Spleen (tissue), 11 donors: ENCODE measurements at regions not wholly inside any gene's neighbourhood (a gene's known extent, or its start where the extent isn't known, plus 50 kb on each side); places are given as distances from the start of the nearest gene placed in this dataset.

Experiments
- DNase-seq: peaks from one replicate; pipeline ENCODE4 v3.0.0-alpha.2; 2020
- H3K27ac ChIP-seq, 8 donors: fragments of 200-600 bp; sonication (generic) in 7 of 8; 1 replicate in 4 of 8; 2 replicates in 4 of 8; pipeline versions ENCODE4 v1.5.0 to v1.8.0; 2016 to 2021; ENCODE audit warnings: inconsistent platforms in 4 of 8, mild to moderate bottlenecking in 4 of 8, moderate library complexity in 1 of 8
- H3K27me3 ChIP-seq, 7 donors: fragments of 200-600 bp; sonication (generic) in 6 of 7; replicated peaks in 1 of 7; 1 replicate in 4 of 7; 2 replicates in 3 of 7; pipeline versions ENCODE4 v1.5.0 to v1.8.0; 2016 to 2021; ENCODE audit warnings: inconsistent platforms in 3 of 7, mild to moderate bottlenecking in 1 of 7
- H3K36me3 ChIP-seq, 6 donors: fragments of 200-600 bp; sonication (generic) in 5 of 6; 1 replicate in 4 of 6; 2 replicates in 2 of 6; pipeline versions ENCODE4 v1.5.0 to v1.8.0; 2016 to 2021; ENCODE audit warnings: inconsistent platforms in 2 of 6
- H3K4me1 ChIP-seq, 6 donors: fragments of 200-600 bp; sonication (generic) in 5 of 6; 1 replicate in 3 of 6; 2 replicates in 3 of 6; pipeline versions ENCODE4 v1.5.0 to v1.8.0; 2016 to 2021; ENCODE audit warnings: inconsistent platforms in 3 of 6
- H3K4me3 ChIP-seq, 8 donors: fragments of 200-600 bp; sonication (generic) in 7 of 8; 1 replicate in 4 of 8; 2 replicates in 4 of 8; pipeline versions ENCODE4 v1.5.0 to v1.8.0; 2016 to 2021; ENCODE audit warnings: inconsistent platforms in 4 of 8, mild to moderate bottlenecking in 4 of 8, moderate library complexity in 2 of 8
- H3K9me3 ChIP-seq, 8 donors: fragments of 200-600 bp; sonication (generic) in 7 of 8; 1 replicate in 4 of 8; 2 replicates in 4 of 8; pipeline versions ENCODE4 v1.5.0 to v1.8.0; 2016 to 2021; ENCODE audit warnings: inconsistent platforms in 4 of 8
- POLR2A ChIP-seq, 3 donors: fragments of 450-650 bp; IDR thresholded peaks; one replicate each; pipeline ENCODE4 v1.5.1; 2017; ENCODE audit warnings: antibody characterized with exemption in 3 of 3, mild to moderate bottlenecking in 1 of 3
- POLR2AphosphoS5 ChIP-seq, 3 donors: sonication (generic); formaldehyde crosslinking; IDR thresholded peaks; one replicate each; pipeline ENCODE4 v1.5.1; 2017; ENCODE audit warnings: antibody characterized with exemption in 3 of 3
- WGBS, 5 donors: extraction: QIAGEN DNeasy Blood & Tissue Kit in 3 of 5; methylation state at CpG; one replicate each; pipeline versions ENCODE4 v1.1.5 to v1.1.7; 2013 to 2018; 5-methylcytosine and 5-hydroxymethylcytosine counted together
- intact Hi-C: fragments of 100-400 bp; cut with DNase I; formaldehyde crosslinking; loops from one replicate; pipeline ENCODE4 v1.15.0; 2023; ENCODE audit warnings: low total_unique reads
- TF ChIP-seq, protein P1 (sequence below), 11 experiments: fragments of 200-600 bp in 7 of 11; fragments of 450-650 bp in 4 of 11; sonication (generic) in 4 of 11; IDR thresholded peaks in 8 of 11; conservative IDR thresholded peaks in 3 of 11; 1 replicate in 7 of 11; 2 replicates in 4 of 11; pipeline versions ENCODE4 v1.4.0 to v1.8.0; 2016 to 2021; ENCODE audit warnings: antibody characterized with exemption in 11 of 11, inconsistent platforms in 4 of 11, mild to moderate bottlenecking in 1 of 11
- donor health status: healthy with polysubstance abuse.
- donor health status: DM: no; HTN: no; CAD: no; lungs with moderate emphysema.
- donor health status: DM: no; HTN: no; CAD: no.
- donor health status: Bipolar disorder and iron deficiency.
- donor health status: healthy.
- donor health status: DM: no; HTN: no; CAD: no.
- donor health status: DM: yes; HTN: yes; CAD: no.

DNA sequence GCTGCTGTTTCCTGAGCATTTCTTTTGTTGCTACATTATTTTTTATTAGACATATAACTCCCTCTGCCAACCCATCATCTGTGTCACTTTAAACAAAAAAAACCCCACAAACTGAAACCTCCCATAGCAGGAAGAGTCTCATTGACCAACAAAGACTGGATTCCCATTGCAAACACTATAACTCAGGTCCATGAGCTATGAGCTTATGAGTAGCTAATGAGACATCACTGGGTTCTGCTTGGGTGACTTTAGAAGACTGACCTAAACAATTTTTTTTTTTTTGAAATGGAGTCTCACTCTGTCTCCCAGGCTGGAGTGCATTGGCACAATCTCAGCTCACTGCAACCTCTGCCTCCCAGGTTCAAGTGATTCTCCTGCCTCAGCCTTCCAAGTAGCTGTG, 212.8 kb downstream of the LTN1 start:
- no peaks in the 10 kb centered on the region for H3K27me3 ChIP-seq
- TF ChIP-seq, protein P1, sequence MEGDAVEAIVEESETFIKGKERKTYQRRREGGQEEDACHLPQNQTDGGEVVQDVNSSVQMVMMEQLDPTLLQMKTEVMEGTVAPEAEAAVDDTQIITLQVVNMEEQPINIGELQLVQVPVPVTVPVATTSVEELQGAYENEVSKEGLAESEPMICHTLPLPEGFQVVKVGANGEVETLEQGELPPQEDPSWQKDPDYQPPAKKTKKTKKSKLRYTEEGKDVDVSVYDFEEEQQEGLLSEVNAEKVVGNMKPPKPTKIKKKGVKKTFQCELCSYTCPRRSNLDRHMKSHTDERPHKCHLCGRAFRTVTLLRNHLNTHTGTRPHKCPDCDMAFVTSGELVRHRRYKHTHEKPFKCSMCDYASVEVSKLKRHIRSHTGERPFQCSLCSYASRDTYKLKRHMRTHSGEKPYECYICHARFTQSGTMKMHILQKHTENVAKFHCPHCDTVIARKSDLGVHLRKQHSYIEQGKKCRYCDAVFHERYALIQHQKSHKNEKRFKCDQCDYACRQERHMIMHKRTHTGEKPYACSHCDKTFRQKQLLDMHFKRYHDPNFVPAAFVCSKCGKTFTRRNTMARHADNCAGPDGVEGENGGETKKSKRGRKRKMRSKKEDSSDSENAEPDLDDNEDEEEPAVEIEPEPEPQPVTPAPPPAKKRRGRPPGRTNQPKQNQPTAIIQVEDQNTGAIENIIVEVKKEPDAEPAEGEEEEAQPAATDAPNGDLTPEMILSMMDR (IDR thresholded peaks at IDR 0.05 in 8 of 11, conservative IDR thresholded peaks at IDR 0.05 in 3 of 11), result no peak
- no peak for TF ChIP-seq POLR2A (IDR thresholded peaks at IDR 0.05)
- no peak for DNase-seq
- peaks cover 0 to 5% (median 0%) of the 10 kb centered on the region in 8 donors for H3K9me3 ChIP-seq
- intact Hi-C loops, result no loop called here
- H3K36me3 ChIP-seq, result no peaks in the 10 kb centered on the region
- no peak overlapping the region for H3K27ac ChIP-seq
- H3K4me3 ChIP-seq, result no peak overlapping the region
- H3K4me1 ChIP-seq, result no peaks in the 10 kb centered on the region

DNA sequence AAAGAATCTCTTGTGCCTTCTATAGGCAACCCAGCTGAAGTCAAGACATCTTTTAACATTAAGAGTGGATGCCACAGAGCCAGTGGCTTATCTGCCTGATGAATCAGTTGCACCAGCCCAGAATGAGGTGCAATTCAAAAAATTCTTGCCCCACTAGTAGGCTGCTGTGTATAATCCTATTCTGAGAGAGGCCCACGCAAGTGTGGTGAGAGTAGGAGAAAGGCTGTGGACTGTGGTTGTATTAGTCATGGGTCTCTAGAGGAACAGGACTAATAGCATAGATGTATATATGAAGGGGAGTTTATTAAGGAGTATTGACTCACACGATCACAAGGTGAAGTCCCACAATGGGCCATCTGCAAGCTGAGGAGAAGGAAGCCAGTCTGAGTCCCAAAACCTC, 216.4 kb downstream of the LTN1 start:
- Histone ChIP-seq H3K9me3 (no peaks in the 10 kb centered on the region), H3K4me1 (no peaks in the 10 kb centered on the region), H3K27ac (no peak overlapping the region), H3K36me3 (no peaks in the 10 kb centered on the region), H3K4me3 (no peak overlapping the region), H3K27me3 (no peaks in the 10 kb centered on the region)
- no peak for DNase-seq
- intact Hi-C loops, result no loop called here
- WGBS, 5 donors, result 72 to 86% (median 80%) methylated on average over 2 of the region's 2 CpGs
- TF ChIP-seq POLR2A (IDR thresholded peaks at IDR 0.05) (no peak), POLR2AphosphoS5 (IDR thresholded peaks at IDR 0.05) (no peak)
- TF ChIP-seq, protein P1 (IDR thresholded peaks at IDR 0.05 in 8 of 11, conservative IDR thresholded peaks at IDR 0.05 in 3 of 11), result no peak

DNA sequence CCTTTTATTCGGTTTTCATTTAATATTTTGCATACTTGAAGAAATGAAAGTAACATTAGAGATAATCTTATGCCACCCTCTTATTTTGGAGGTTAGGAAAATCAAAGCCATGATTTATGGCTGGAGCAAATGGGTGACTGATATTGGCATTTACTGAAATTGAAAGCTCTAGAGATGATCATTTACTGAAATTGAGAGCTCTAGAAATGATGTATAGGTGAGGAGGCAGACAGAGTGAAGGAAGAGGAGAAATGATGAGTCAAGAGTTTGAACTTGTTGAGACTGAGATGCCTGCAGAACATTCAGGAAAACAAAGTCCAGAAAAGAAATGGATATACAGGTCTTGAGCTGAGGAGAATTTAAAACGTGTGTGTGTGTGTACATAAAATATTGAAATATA, 217.6 kb downstream of the LTN1 start:
- WGBS, 5 donors, result 58 to 85% (median 74%) methylated on average over 2 of the region's 2 CpGs
- intact Hi-C loops, result no loop called here
- Histone ChIP-seq H3K4me1 (no peaks in the 10 kb centered on the region), H3K9me3 (no peaks in the 10 kb centered on the region), H3K36me3 (no peaks in the 10 kb centered on the region), H3K27me3 (no peaks in the 10 kb centered on the region), H3K27ac (no peak overlapping the region), H3K4me3 (no peak overlapping the region)
- TF ChIP-seq, protein P1 (IDR thresholded peaks at IDR 0.05 in 8 of 11, conservative IDR thresholded peaks at IDR 0.05 in 3 of 11), result no peak
- TF ChIP-seq POLR2A (IDR thresholded peaks at IDR 0.05) (no peak), POLR2AphosphoS5 (IDR thresholded peaks at IDR 0.05) (no peak)
- DNase-seq, result no peak

DNA sequence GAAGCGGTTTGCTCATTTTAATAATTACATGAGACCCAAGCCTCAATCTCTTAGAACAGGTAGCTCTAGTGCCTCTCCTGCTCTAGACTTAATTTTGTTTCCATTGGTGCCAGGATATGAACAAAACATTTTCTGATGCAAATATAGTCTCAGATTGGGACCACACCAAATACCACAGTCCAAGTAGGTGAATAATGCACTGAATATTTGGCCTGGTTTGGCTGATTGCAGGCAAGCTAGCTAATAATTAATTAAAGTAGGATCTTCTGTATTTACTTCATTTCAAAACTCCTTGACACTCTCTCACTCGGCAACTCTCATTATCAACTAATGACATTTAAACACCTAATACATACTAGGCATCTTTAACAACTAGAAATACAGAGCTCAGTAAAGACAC, 219.6 kb downstream of the LTN1 start:
- Histone ChIP-seq H3K9me3 (no peaks in the 10 kb centered on the region), H3K27ac (no peak overlapping the region), H3K27me3 (no peaks in the 10 kb centered on the region), H3K36me3 (no peaks in the 10 kb centered on the region), H3K4me1 (no peaks in the 10 kb centered on the region), H3K4me3 (no peak overlapping the region)
- intact Hi-C loops, result no loop called here
- TF ChIP-seq POLR2A (IDR thresholded peaks at IDR 0.05), result no peak
- no peak for TF ChIP-seq POLR2AphosphoS5 (IDR thresholded peaks at IDR 0.05)
- TF ChIP-seq, protein P1 (IDR thresholded peaks at IDR 0.05 in 8 of 11, conservative IDR thresholded peaks at IDR 0.05 in 3 of 11), result no peak
- no peak for DNase-seq
- WGBS, 5 donors, result 85 to 90% (median 88%) methylated on average over 2 of the region's 2 CpGs
